CD14-positive monocyte (primary cell): ENCODE measurements at regions not wholly inside any gene's neighbourhood (a gene's known extent, or its start where the extent isn't known, plus 50 kb on each side); places are given as distances from the start of the nearest gene placed in this dataset.

Experiments used
- DNase-seq, 3 donors: peaks; one replicate each; pipeline ENCODE4 v3.0.0-alpha.2; 2011 to 2022
- H2AFZ ChIP-seq: 2 replicates; pipeline ENCODE4 v1.6.0; 2012; ENCODE audit warnings: mild to moderate bottlenecking, low read depth, low read length, inconsistent platforms; ENCODE audit not compliant: insufficient read depth, poor library complexity, severe bottlenecking
- H3K27ac ChIP-seq, 2 donors: 1 replicate in 1 of 2; 2 replicates in 1 of 2; pipeline ENCODE4 v1.5.1; 2012 to 2013; ENCODE audit warnings: low read length in 2 of 2, control low read depth in 1 of 2, inconsistent platforms in 1 of 2, low read depth in 1 of 2, mild to moderate bottlenecking in 1 of 2
- H3K27me3 ChIP-seq, 2 donors: one replicate each; pipeline versions ENCODE4 v1.6.0 to v1.6.1; 2011 to 2013; ENCODE audit warnings: low read length in 2 of 2; ENCODE audit not compliant: control insufficient read depth in 2 of 2, insufficient read depth in 2 of 2
- H3K36me3 ChIP-seq, 2 donors: replicated peaks in 1 of 2; 1 replicate in 1 of 2; 2 replicates in 1 of 2; pipeline versions ENCODE4 v1.5.1 to v1.6.1; 2012 to 2013; ENCODE audit warnings: low read length in 2 of 2, control low read depth in 1 of 2, inconsistent platforms in 1 of 2, mild to moderate bottlenecking in 1 of 2; ENCODE audit not compliant: insufficient read depth in 2 of 2, control insufficient read depth in 1 of 2
- H3K4me1 ChIP-seq, 2 donors: 1 replicate in 1 of 2; 2 replicates in 1 of 2; pipeline versions ENCODE4 v1.5.1 to v1.6.1; 2012 to 2013; ENCODE audit warnings: low read length in 2 of 2, control low read depth in 1 of 2, inconsistent platforms in 1 of 2, mild to moderate bottlenecking in 1 of 2, moderate library complexity in 1 of 2; ENCODE audit not compliant: insufficient read depth in 2 of 2, control insufficient read depth in 1 of 2
- H3K4me2 ChIP-seq: replicated peaks from 2 replicates; pipeline ENCODE3; 2012; ENCODE audit warnings: low read length, moderate library complexity, mild to moderate bottlenecking; ENCODE audit not compliant: poor library complexity, severe bottlenecking; ENCODE audit errors: extremely low read depth
- H3K4me3 ChIP-seq, 3 experiments: fragments of 200-600 bp in 1 of 3; sonication (generic) in 1 of 3; replicated peaks in 1 of 3; 1 replicate in 2 of 3; 2 replicates in 1 of 3; pipeline ENCODE4 v1.5.1; 2011 to 2013; ENCODE audit warnings: low read length in 3 of 3, mild to moderate bottlenecking in 3 of 3, control low read depth in 2 of 3, low read depth in 2 of 3, inconsistent platforms in 1 of 3, moderate library complexity in 1 of 3
- H3K79me2 ChIP-seq: 2 replicates; pipeline ENCODE4 v1.6.0; 2012; ENCODE audit warnings: mild to moderate bottlenecking, control low read depth, inconsistent platforms, low read length, moderate library complexity; ENCODE audit not compliant: insufficient read depth
- H3K9ac ChIP-seq: 2 replicates; pipeline ENCODE4 v1.6.0; 2017; ENCODE audit warnings: low read length, mild to moderate bottlenecking; ENCODE audit not compliant: insufficient read depth, poor library complexity, severe bottlenecking
- H3K9me3 ChIP-seq, 2 donors: replicated peaks in 1 of 2; 1 replicate in 1 of 2; 2 replicates in 1 of 2; pipeline versions ENCODE4 v1.5.1 to v1.6.1; 2012 to 2013; ENCODE audit warnings: low read length in 2 of 2, control low read depth in 1 of 2; ENCODE audit not compliant: control insufficient read depth in 1 of 2, insufficient read depth in 1 of 2
- H4K20me1 ChIP-seq: 2 replicates; pipeline ENCODE4 v1.6.0; 2012; ENCODE audit warnings: mild to moderate bottlenecking, low read length, control low read depth, moderate library complexity; ENCODE audit not compliant: insufficient read depth
- H3K27ac Mint-ChIP-seq, 7 donors: one replicate each; pipeline ENCODE4 v1.8.0; 2020; ENCODE audit warnings: mild to moderate bottlenecking in 7 of 7, mixed read lengths in 7 of 7, moderate library complexity in 6 of 7, inconsistent platforms in 2 of 7
- H3K27me3 Mint-ChIP-seq, 3 donors: one replicate each; pipeline ENCODE4 v1.8.0; 2021 to 2022; ENCODE audit warnings: low read depth in 3 of 3, mild to moderate bottlenecking in 3 of 3, mixed read lengths in 3 of 3, moderate library complexity in 3 of 3, inconsistent platforms in 1 of 3
- H3K36me3 Mint-ChIP-seq, 2 donors: one replicate each; pipeline ENCODE4 v1.8.0; 2020; ENCODE audit warnings: mixed read lengths in 2 of 2, inconsistent platforms in 1 of 2, mild to moderate bottlenecking in 1 of 2
- H3K4me1 Mint-ChIP-seq: one replicate; pipeline ENCODE4 v1.8.0; 2020; ENCODE audit warnings: mild to moderate bottlenecking, mixed read lengths
- H3K4me3 Mint-ChIP-seq, 2 donors: one replicate each; pipeline ENCODE4 v1.8.0; 2020; ENCODE audit warnings: mild to moderate bottlenecking in 2 of 2, mixed read lengths in 2 of 2, moderate library complexity in 1 of 2
- H3K9me3 Mint-ChIP-seq, 7 donors: one replicate each; pipeline ENCODE4 v1.8.0; 2020 to 2022; ENCODE audit warnings: mixed read lengths in 7 of 7, mild to moderate bottlenecking in 6 of 7, moderate library complexity in 6 of 7, inconsistent platforms in 2 of 7
- CTCF ChIP-seq: fragments of 200-600 bp; IDR thresholded peaks from one replicate; pipeline ENCODE4 v1.8.0; 2022; ENCODE audit warnings: antibody characterized with exemption, mild to moderate bottlenecking
- WGBS: methylation state at CpG from one replicate; pipeline ENCODE4 v1.1.5; 2013; ENCODE audit warnings: missing lambda C conversion rate; ENCODE audit not compliant: insufficient coverage; 5-methylcytosine and 5-hydroxymethylcytosine counted together
- intact Hi-C, 2 donors: fragments of 100-400 bp; cut with micrococcal nuclease; formaldehyde crosslinking; loops; one replicate each; pipeline versions ENCODE4 v1.15.0 to v1.15.1; 2023

- Histone ChIP-seq H3K79me2 (no peaks in the 10 kb centered on the region), H3K4me3 (no peak overlapping the region), H3K27ac (no peak overlapping the region), H3K4me2 (no peak overlapping the region), H3K9me3 (no peaks in the 10 kb centered on the region), H2AFZ (no peak overlapping the region), H4K20me1 (no peaks in the 10 kb centered on the region), H3K4me1 (no peaks in the 10 kb centered on the region), H3K36me3 (no peaks in the 10 kb centered on the region), H3K9ac (no peak overlapping the region), H3K27me3 (no peaks in the 10 kb centered on the region)
- WGBS: 100% methylated on average over 1 of the region's 3 CpGs
- intact Hi-C loops: no loop called here
- Mint-ChIP-seq H3K27ac (no peak overlapping the region), H3K27me3 (peaks cover 1 to 9% (median 4%) of the 10 kb centered on the region in 3 donors), H3K36me3 (no peaks in the 10 kb centered on the region), H3K4me1 (no peaks in the 10 kb centered on the region), H3K9me3 (no peaks in the 10 kb centered on the region), H3K4me3 (no peak overlapping the region)
- no peak for DNase-seq
- TF ChIP-seq CTCF: no peak
Measured at GRCh38 chr6:152854086-152854795, 103.6 kb downstream of the VIP start.

GRCh38 chr6:152858141-152858540 is 107.5 kb downstream of the VIP start:
- Histone ChIP-seq H3K4me2 (no peak overlapping the region), H3K9me3 (no peaks in the 10 kb centered on the region), H3K4me3 (no peak overlapping the region), H3K4me1 (no peaks in the 10 kb centered on the region), H2AFZ (no peak overlapping the region), H3K79me2 (no peaks in the 10 kb centered on the region), H3K27me3 (no peaks in the 10 kb centered on the region), H3K36me3 (no peaks in the 10 kb centered on the region), H3K9ac (no peak overlapping the region), H4K20me1 (no peaks in the 10 kb centered on the region), H3K27ac (no peak overlapping the region)
- DNase-seq: no peak
- H3K4me3 Mint-ChIP-seq: no peak overlapping the region
- TF ChIP-seq CTCF: no peak
- H3K36me3 Mint-ChIP-seq: no peaks in the 10 kb centered on the region
- H3K27me3 Mint-ChIP-seq: peaks cover 0 to 9% (median 4%) of the 10 kb centered on the region in 3 donors
- H3K9me3 Mint-ChIP-seq: no peaks in the 10 kb centered on the region
- WGBS: 100% methylated on average over 2 of the region's 2 CpGs
- intact Hi-C loops: no loop called here
- H3K27ac Mint-ChIP-seq: no peak overlapping the region
- H3K4me1 Mint-ChIP-seq: no peaks in the 10 kb centered on the region
